Naive thymus-derived CD4-positive, alpha-beta T cell (primary cell): ENCODE measurements at regions not wholly inside any gene's neighbourhood (a gene's known extent, or its start where the extent isn't known, plus 50 kb on each side); places are given as distances from the start of the nearest gene placed in this dataset.

Experiments used
- ATAC-seq: fragments of 150-1000 bp; cut with Tn5 transposase; 2 replicates; pipeline ENCODE4 v1.10.0; 2021; ENCODE audit warnings: mild to moderate bottlenecking, moderate library complexity
- CTCF ChIA-PET: fragments of 350-600 bp; sonication (Branson Sonifier 250); formaldehyde crosslinking; loops from one replicate; lab custom pipeline; 2021; ENCODE audit warnings: antibody characterized with exemption; lab: Charles Lee
- POLR2A ChIA-PET: fragments of 350-600 bp; sonication (Branson Sonifier 250); formaldehyde crosslinking; loops from one replicate; lab custom pipeline; 2021; ENCODE audit warnings: antibody characterized with exemption, inconsistent platforms; lab: Charles Lee
- DNase-seq, 9 donors: peaks; one replicate each; pipeline versions ENCODE4 v3.0.0 to v3.0.0-alpha.2; 2020 to 2022; ENCODE audit warnings: mixed read lengths in 1 of 9
- H3K27ac ChIP-seq: one replicate; pipeline ENCODE4 v1.7.0; 2013; ENCODE audit warnings: mild to moderate bottlenecking, low read depth, low read length, moderate library complexity
- H3K27me3 ChIP-seq, 2 donors: one replicate each; pipeline ENCODE4 v1.7.0; 2013; ENCODE audit warnings: low read length in 2 of 2, mild to moderate bottlenecking in 2 of 2, moderate library complexity in 2 of 2; ENCODE audit not compliant: control insufficient read depth in 2 of 2, insufficient read depth in 2 of 2
- H3K36me3 ChIP-seq, 3 experiments: 1 replicate in 2 of 3; 2 replicates in 1 of 3; pipeline ENCODE4 v1.7.0; 2013; ENCODE audit warnings: low read length in 3 of 3, mild to moderate bottlenecking in 3 of 3, moderate library complexity in 1 of 3; ENCODE audit not compliant: insufficient read depth in 3 of 3, control insufficient read depth in 2 of 3
- H3K4me1 ChIP-seq, 2 donors: one replicate each; pipeline ENCODE4 v1.7.0; 2013; ENCODE audit warnings: low read length in 2 of 2, mild to moderate bottlenecking in 2 of 2, moderate library complexity in 1 of 2; ENCODE audit not compliant: control insufficient read depth in 2 of 2, insufficient read depth in 2 of 2
- H3K4me3 ChIP-seq: 2 replicates; pipeline ENCODE4 v1.7.0; 2013; ENCODE audit warnings: mild to moderate bottlenecking, low read length
- H3K9me3 ChIP-seq, 3 experiments: 1 replicate in 2 of 3; 2 replicates in 1 of 3; pipeline ENCODE4 v1.7.0; 2013; ENCODE audit warnings: low read length in 3 of 3; ENCODE audit not compliant: control insufficient read depth in 2 of 3
- H3K27ac Mint-ChIP-seq, 9 donors: one replicate each; pipeline ENCODE4 v1.8.0; 2020 to 2022; ENCODE audit warnings: mixed read lengths in 9 of 9, mild to moderate bottlenecking in 8 of 9, moderate library complexity in 5 of 9, inconsistent platforms in 2 of 9
- H3K27me3 Mint-ChIP-seq, 5 donors: one replicate each; pipeline ENCODE4 v1.8.0; 2021 to 2022; ENCODE audit warnings: mixed read lengths in 5 of 5, mild to moderate bottlenecking in 1 of 5
- H3K36me3 Mint-ChIP-seq, 5 donors: one replicate each; pipeline ENCODE4 v1.8.0; 2020 to 2022; ENCODE audit warnings: mixed read lengths in 5 of 5, mild to moderate bottlenecking in 3 of 5, inconsistent platforms in 1 of 5
- H3K4me1 Mint-ChIP-seq, 7 donors: one replicate each; pipeline ENCODE4 v1.8.0; 2020 to 2022; ENCODE audit warnings: mixed read lengths in 7 of 7, mild to moderate bottlenecking in 3 of 7, inconsistent platforms in 1 of 7
- H3K4me3 Mint-ChIP-seq, 10 donors: one replicate each; pipeline ENCODE4 v1.8.0; 2020 to 2022; ENCODE audit warnings: mild to moderate bottlenecking in 10 of 10, mixed read lengths in 10 of 10, moderate library complexity in 6 of 10, inconsistent platforms in 2 of 10
- H3K9me3 Mint-ChIP-seq, 11 donors: one replicate each; pipeline ENCODE4 v1.8.0; 2020 to 2022; ENCODE audit warnings: mixed read lengths in 11 of 11, mild to moderate bottlenecking in 4 of 11, inconsistent platforms in 1 of 11, moderate library complexity in 1 of 11
- intact Hi-C, 2 donors: fragments of 100-400 bp; cut with micrococcal nuclease; formaldehyde crosslinking; loops; one replicate each; pipeline ENCODE4 v1.15.1; 2023

GRCh38 chr11:25742800-25743199, 589.1 kb upstream of the ANO3 start:
- H3K4me3 ChIP-seq = no peak overlapping the region
- Mint-ChIP-seq H3K27ac (no peak overlapping the region), H3K4me1 (no peaks in the 10 kb centered on the region), H3K4me3 (no peak overlapping the region), H3K36me3 (no peaks in the 10 kb centered on the region), H3K27me3 (no peaks in the 10 kb centered on the region), H3K9me3 (peaks cover 0 to 17% (median 9%) of the 10 kb centered on the region in 11 donors)
- intact Hi-C loops = no loop called here
- H3K9me3 ChIP-seq = no peaks in the 10 kb centered on the region
- ChIA-PET POLR2A (no interaction called here), CTCF (no interaction called here)
- ATAC-seq (no peak), DNase-seq (no peak)
- no peak overlapping the region for H3K27ac ChIP-seq
- H3K4me1 ChIP-seq = no peaks in the 10 kb centered on the region
- H3K36me3 ChIP-seq = no peaks in the 10 kb centered on the region
- H3K27me3 ChIP-seq = no peaks in the 10 kb centered on the region

- ATAC-seq (no peak), DNase-seq (no peak)
- no peaks in the 10 kb centered on the region for H3K36me3 Mint-ChIP-seq
- Histone ChIP-seq H3K27me3 (no peaks in the 10 kb centered on the region), H3K4me1 (no peaks in the 10 kb centered on the region), H3K27ac (no peak overlapping the region), H3K36me3 (no peaks in the 10 kb centered on the region), H3K4me3 (no peak overlapping the region), H3K9me3 (no peaks in the 10 kb centered on the region)
- H3K27me3 Mint-ChIP-seq = no peaks in the 10 kb centered on the region
- no peaks in the 10 kb centered on the region for H3K4me1 Mint-ChIP-seq
- intact Hi-C loops = no loop called here
- ChIA-PET POLR2A (no interaction called here), CTCF (no interaction called here)
- H3K27ac Mint-ChIP-seq = no peak overlapping the region
- peaks cover 0 to 26% (median 12%) of the 10 kb centered on the region in 11 donors for H3K9me3 Mint-ChIP-seq
- H3K4me3 Mint-ChIP-seq = no peak overlapping the region
These were observed 576.5 kb upstream of the ANO3 start for GRCh38 chr11:25755381-25755780.

- no peak overlapping the region for H3K4me3 ChIP-seq
- DNase-seq = no peak
- H3K27ac Mint-ChIP-seq = no peak overlapping the region
- no peaks in the 10 kb centered on the region for H3K27me3 ChIP-seq
- no peaks in the 10 kb centered on the region for H3K9me3 ChIP-seq
- intact Hi-C loops = no loop called here
- ChIA-PET CTCF (no interaction called here), POLR2A (no interaction called here)
- no peak for ATAC-seq
- no peaks in the 10 kb centered on the region for H3K36me3 Mint-ChIP-seq
- no peaks in the 10 kb centered on the region for H3K27me3 Mint-ChIP-seq
- no peaks in the 10 kb centered on the region for H3K36me3 ChIP-seq
- no peak overlapping the region for H3K27ac ChIP-seq
- no peaks in the 10 kb centered on the region for H3K4me1 Mint-ChIP-seq
- H3K9me3 Mint-ChIP-seq = peaks cover 0 to 31% (median 15%) of the 10 kb centered on the region in 11 donors
- H3K4me1 ChIP-seq = no peaks in the 10 kb centered on the region
- no peak overlapping the region for H3K4me3 Mint-ChIP-seq
These were observed 575.9 kb upstream of the ANO3 start for GRCh38 chr11:25755918-25756584.

GRCh38 chr11:25758145-25758661, 573.7 kb upstream of the ANO3 start:
- H3K4me3 Mint-ChIP-seq = no peak overlapping the region
- intact Hi-C loops = no loop called here
- Histone ChIP-seq H3K4me1 (no peaks in the 10 kb centered on the region), H3K9me3 (no peaks in the 10 kb centered on the region), H3K27ac (no peak overlapping the region), H3K4me3 (no peak overlapping the region), H3K27me3 (no peaks in the 10 kb centered on the region), H3K36me3 (no peaks in the 10 kb centered on the region)
- no peaks in the 10 kb centered on the region for H3K4me1 Mint-ChIP-seq
- ChIA-PET POLR2A (no interaction called here), CTCF (no interaction called here)
- ATAC-seq (no peak), DNase-seq (no peak)
- H3K27me3 Mint-ChIP-seq = no peaks in the 10 kb centered on the region
- no peaks in the 10 kb centered on the region for H3K36me3 Mint-ChIP-seq
- H3K9me3 Mint-ChIP-seq = peaks cover 7 to 42% (median 16%) of the 10 kb centered on the region in 11 donors
- no peak overlapping the region for H3K27ac Mint-ChIP-seq

- Mint-ChIP-seq H3K36me3 (no peaks in the 10 kb centered on the region), H3K4me3 (no peak overlapping the region), H3K27me3 (no peaks in the 10 kb centered on the region), H3K9me3 (peaks cover 0 to 22% (median 11%) of the 10 kb centered on the region in 11 donors), H3K4me1 (no peaks in the 10 kb centered on the region), H3K27ac (no peak overlapping the region)
- ChIA-PET CTCF (no interaction called here), POLR2A (no interaction called here)
- Histone ChIP-seq H3K27ac (no peak overlapping the region), H3K36me3 (no peaks in the 10 kb centered on the region), H3K4me3 (no peak overlapping the region), H3K27me3 (no peaks in the 10 kb centered on the region), H3K9me3 (peaks cover 0 to 3% (median 0%) of the 10 kb centered on the region in 3 experiments), H3K4me1 (no peaks in the 10 kb centered on the region)
- no peak for DNase-seq
- no peak for ATAC-seq
- intact Hi-C loops = no loop called here
These were observed 565.5 kb upstream of the ANO3 start for GRCh38 chr11:25766332-25767015.

GRCh38 chr11:25769287-25769686, 562.6 kb upstream of the ANO3 start:
- Mint-ChIP-seq H3K27me3 (no peaks in the 10 kb centered on the region), H3K9me3 (peaks cover 0 to 10% (median 3%) of the 10 kb centered on the region in 11 donors), H3K36me3 (no peaks in the 10 kb centered on the region), H3K27ac (no peak overlapping the region), H3K4me3 (no peak overlapping the region), H3K4me1 (no peaks in the 10 kb centered on the region)
- Histone ChIP-seq H3K4me1 (no peaks in the 10 kb centered on the region), H3K27ac (no peak overlapping the region), H3K36me3 (no peaks in the 10 kb centered on the region), H3K4me3 (no peak overlapping the region), H3K9me3 (peaks cover 0 to 3% (median 0%) of the 10 kb centered on the region in 3 experiments), H3K27me3 (no peaks in the 10 kb centered on the region)
- ChIA-PET CTCF (no interaction called here), POLR2A (no interaction called here)
- intact Hi-C loops = no loop called here
- DNase-seq = no peak
- no peak for ATAC-seq

- POLR2A ChIA-PET = no interaction called here
- no peak overlapping the region for H3K27ac ChIP-seq
- Mint-ChIP-seq H3K4me1 (no peaks in the 10 kb centered on the region), H3K27ac (no peak overlapping the region), H3K9me3 (peaks cover 0 to 10% (median 3%) of the 10 kb centered on the region in 11 donors), H3K4me3 (no peak overlapping the region), H3K36me3 (no peaks in the 10 kb centered on the region), H3K27me3 (no peaks in the 10 kb centered on the region)
- no peaks in the 10 kb centered on the region for H3K36me3 ChIP-seq
- CTCF ChIA-PET = no interaction called here
- no peaks in the 10 kb centered on the region for H3K27me3 ChIP-seq
- no peaks in the 10 kb centered on the region for H3K4me1 ChIP-seq
- intact Hi-C loops = no loop called here
- no peaks in the 10 kb centered on the region for H3K9me3 ChIP-seq
- no peak for DNase-seq
- no peak for ATAC-seq
- no peak overlapping the region for H3K4me3 ChIP-seq
These were observed 560.3 kb upstream of the ANO3 start for GRCh38 chr11:25771605-25772004.
